GM04504 (cell line): ENCODE measurements at regions not wholly inside any gene's neighbourhood (a gene's known extent, or its start where the extent isn't known, plus 50 kb on each side); places are given as distances from the start of the nearest gene placed in this dataset.
A peak's percentile ranks its signal among the peaks of the same experiment; 100 is the strongest.
"Not testable (repeated sequence)": the region's sequence is repeated elsewhere in the genome, so short reads cannot be mapped to it uniquely, and the experiment has no call there.

Experiments used
- DNase-seq: peaks from one replicate; pipeline ENCODE4 v3.0.0-alpha.2; 2012; ENCODE audit warnings: low read depth

DNA sequence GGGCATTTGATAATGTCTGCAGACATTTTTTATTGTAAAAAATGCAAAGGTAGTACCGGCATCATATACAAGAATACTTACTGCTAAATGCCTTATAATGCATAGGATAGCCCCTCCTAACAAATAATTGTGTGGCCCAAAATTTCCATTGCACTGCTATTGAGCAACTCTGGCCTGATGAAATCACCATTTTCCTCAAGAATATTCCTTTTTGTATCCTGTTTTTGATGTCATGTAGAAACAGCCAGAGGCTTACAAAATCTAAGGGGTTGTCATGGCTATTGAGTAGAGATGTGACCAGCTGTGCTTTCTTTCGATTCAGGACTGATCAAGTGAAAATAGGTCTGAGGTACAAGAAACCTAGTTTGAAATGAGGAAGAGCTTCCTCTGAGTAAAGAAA is 854.3 kb downstream of the KCNA4 start:
- no peak for DNase-seq

DNA sequence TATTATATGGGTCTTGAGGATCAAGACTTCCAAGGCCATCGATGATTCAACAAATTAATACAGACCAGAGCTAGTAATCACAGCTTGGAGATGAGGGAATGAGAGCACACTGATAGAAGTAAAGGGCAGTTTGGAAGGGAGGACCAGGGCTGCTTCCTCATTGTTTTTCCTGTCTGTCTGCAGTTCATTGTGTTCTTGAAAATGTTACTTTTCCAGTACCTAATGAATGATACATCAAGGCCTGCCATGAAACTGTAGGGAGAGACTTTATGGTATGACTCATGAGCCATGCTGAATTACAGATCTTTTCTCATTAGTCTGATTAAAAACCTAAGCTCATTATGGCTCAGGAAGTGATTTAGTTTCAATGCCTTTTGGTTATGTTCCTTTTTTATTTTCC is 855.6 kb downstream of the KCNA4 start:
- DNase-seq = no peak

GRCh38 chr11:29159552-29160465 is 857.0 kb downstream of the KCNA4 start:
- peak; percentile 52 for DNase-seq

GRCh38 chr11:29153078-29153477 is 863.8 kb downstream of the KCNA4 start:
- DNase-seq = no peak

DNA sequence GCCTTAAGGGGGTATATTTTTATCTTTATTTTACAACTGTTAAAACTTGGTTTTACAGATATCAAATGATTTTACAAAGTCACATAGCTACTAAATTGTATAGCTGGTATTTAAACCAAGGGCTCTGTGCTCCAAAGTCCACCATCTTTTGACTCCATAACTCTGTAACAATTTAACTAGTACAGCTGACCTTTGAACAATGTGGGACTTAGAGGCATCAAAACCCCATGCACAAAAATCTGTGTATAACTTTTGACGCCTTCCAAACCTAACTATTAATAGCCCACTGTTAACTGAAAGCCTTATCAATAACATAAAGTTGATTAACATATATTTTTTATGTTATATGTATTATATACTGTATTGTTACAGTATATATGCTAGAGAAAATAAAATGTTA is 874.3 kb downstream of the KCNA4 start:
- DNase-seq = not testable (repeated sequence)

- DNase-seq = no peak
Measured at GRCh38 chr11:29135504-29135903, 881.3 kb downstream of the KCNA4 start.

DNA sequence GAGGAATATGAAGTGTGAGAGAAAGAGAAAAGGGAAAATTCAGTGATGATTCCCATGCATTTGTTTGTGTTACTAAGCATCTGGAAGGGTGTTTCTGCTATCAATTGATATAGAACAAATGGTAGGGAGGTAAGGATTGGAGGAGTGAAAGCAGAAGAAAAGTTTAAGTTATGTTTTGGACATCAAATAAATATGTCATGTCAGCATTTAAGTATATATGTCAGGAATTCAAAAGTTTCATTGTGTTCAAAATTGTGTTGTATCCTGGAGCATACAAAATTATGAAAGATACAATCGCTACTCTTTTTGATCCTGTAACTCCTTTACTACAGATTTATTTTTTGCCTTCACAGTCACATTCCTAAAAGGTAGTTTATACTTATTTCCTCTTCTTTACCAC is 885.8 kb downstream of the KCNA4 start:
- DNase-seq = no peak

- no peak for DNase-seq
Measured at GRCh38 chr11:29129844-29130243, 887.0 kb downstream of the KCNA4 start.

DNA sequence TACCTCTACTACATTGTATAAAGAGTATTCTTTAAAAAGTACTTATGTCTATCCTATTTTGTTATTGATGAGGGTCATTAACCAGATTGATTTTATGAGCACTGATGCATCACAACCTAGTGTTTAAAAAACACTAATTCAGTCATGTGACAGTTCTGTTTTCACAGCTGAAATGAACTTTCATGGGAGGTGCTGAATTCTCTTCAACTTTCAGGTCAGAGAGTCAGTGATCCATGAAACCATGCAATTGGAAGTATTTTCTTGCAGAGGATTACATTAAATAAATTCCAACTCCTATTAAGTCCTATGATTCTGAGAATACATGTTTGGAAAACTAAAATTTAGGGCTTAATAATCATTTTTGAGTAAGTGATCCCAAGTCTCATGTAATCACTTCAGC is 889.4 kb downstream of the KCNA4 start:
- DNase-seq = no peak

- DNase-seq = no peak
Measured at GRCh38 chr11:29125606-29126005, 891.2 kb downstream of the KCNA4 start.

DNA sequence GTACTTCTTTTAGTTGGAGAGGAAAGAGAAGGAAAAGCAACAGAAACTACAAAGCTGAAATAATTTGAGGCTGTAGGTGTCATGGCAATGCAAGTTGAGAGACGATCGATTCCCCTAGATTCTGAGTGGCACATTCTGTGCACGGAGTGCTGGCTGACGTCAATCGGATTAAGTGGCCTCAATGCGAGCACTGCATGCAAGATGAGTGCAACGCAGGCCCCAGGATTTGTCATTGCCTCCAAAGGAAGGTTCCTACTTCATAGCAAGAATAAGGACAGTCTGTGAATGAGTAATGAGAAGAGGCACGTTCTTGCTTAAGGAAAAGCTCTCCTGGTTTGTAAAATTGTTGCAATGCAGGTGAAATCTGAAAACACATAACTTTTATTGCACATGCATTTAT is 892.4 kb downstream of the KCNA4 start:
- no peak for DNase-seq

DNA sequence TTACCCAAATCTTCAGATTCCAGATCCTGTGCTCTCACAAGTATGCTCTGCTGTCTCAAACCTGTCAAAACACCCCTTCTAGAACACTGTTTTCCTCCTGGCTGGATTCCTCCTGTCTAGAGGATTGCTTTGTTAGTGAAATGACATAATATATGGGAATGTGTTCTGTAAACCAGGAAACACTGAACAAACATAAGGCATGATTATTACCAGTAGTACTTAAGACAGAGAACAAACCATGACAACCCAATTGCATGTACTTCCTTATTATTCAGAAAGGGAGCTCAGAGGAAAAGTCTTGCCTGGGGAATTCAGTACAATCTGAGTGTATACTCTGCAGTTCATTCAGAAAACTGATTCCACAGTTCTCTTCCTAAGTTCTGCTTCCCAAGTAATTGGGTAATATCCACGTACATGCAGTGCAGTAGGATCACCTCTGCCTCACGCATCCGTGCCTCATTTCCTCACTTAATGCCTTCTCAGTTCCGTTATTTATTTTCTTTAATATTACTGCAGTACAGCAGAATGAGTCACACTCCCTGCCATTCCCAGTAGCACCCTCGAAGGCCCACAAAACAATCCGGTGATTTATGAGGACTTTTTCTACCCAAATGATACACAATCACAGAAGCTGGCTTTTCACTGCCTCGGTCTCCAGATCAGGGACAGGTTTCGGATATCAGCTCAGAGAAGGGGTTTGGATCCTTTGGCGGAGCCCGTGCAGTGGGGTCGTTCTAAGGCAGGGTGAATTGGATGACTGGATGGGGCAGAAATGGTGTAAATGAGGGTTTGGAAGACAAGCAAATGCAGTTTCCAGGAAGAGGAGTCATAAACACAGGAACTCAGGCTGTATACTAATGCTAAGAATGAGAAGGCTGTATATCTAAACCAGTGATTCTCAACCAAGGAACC is 896.9 kb downstream of the KCNA4 start:
- no peak for DNase-seq

- DNase-seq = no peak
Measured at GRCh38 chr11:29119116-29119515, 897.7 kb downstream of the KCNA4 start.

- DNase-seq = no peak
Measured at GRCh38 chr11:29100967-29101366, 915.9 kb downstream of the KCNA4 start.

- no peak for DNase-seq
Measured at GRCh38 chr11:29095821-29096220, 921.0 kb downstream of the KCNA4 start.

GRCh38 chr11:29093416-29094120 is 923.3 kb downstream of the KCNA4 start:
- peak; percentile 10 for DNase-seq

DNA sequence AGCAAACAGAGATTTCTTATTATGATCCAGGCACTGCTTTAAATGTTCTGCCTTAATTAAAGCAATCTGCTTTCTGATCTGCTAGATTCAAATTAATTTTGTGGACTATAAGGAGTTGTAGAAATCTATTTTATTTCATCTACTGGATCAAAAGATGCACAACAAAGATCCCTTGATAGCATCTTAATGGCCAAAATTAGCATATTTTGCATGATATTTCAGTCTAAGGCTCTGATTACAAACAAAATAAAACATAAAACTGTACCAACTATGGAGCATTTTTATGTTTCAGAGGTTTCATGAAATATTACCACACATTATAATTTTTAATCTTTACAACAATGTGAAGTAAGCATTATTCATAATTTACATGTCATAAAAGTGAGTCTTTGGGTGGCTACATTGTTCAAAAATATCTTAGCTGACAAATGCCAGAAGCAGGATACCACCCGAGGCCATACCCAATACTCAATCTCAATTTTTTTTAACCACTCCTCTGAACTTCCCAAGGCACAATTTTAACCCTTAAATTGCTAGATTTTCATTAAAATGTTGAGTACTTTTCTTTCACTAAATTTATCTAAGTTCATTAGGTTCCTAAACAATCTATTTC is 929.5 kb downstream of the KCNA4 start:
- DNase-seq = no peak

DNA sequence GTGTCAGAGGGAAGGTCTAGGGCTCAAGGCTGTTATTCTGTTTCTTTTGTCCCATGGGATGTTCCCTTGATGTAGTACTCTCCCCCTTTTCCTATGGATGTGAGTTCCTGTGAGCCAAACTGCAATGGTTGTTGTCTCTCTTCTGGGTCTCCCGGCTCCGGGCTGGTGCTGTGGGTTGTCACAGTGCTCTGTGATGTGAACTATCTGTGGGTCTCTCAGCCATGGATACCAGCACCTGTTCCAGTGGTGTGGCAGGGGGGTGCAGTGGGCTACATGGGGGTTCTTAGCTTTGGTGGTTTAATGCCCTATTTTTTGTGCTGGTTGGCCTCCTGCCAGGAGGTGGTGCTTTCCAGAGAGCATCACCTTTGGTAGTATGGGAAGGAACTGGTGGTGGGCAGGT is 941.1 kb downstream of the KCNA4 start:
- no peak for DNase-seq

DNA sequence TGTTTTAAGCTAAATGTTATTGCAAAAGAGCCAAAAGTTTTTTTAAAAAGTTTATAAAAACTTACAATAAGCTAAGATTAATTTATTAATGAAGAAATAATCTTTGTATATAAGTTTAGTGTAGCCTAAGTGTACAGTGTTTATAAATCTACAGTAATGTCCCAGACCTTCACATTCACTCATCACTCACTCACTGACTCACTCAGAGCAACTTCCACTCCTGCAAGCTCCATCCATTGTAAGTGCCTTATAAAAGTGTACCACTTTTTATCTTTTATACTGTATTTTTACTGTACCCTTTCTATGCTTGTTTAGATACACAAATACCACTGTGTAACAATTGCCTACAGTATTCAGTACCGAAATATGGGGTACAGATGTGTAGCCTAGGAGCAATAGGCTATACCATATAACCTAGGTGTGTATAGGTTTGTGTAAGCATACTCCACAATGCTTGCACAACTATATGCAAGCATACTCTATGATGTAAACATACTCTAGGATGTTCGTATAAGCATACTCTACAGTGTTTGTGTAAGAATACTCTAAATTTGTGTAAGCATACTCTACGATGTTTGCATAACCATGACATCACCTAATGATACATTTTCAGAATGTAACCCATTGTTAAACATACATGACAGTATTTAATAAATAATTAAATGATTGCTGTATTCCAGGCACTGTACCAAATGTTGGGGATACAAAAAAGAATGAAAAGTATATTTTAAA is 953.0 kb downstream of the KCNA4 start:
- DNase-seq = no peak

- DNase-seq = no peak
Measured at GRCh38 chr11:29061452-29061851, 953.3 kb downstream of the METTL15 start.

DNA sequence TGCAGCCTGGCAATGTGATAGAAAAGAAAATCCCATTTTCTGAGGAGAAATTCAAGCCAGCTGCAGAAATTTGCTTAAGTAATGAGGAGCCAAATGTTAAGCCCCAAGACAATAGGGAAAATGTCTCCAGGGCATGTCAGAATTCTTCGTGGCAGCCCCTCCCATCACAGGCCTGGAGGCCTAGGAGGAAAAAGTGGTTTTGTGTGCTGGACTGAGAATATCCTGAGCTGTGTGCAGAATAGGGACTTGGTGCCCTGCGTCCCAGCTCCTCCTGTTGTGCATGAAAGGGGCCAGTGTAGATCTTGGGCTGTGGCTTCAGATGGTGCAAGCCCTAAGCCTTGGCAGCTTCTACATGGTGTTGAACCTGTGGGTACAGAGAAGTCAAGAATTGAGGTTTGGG is 948.3 kb downstream of the METTL15 start:
- not testable (repeated sequence) for DNase-seq
